HG03064 (cell line): ENCODE measurements at regions not wholly inside any gene's neighbourhood (a gene's known extent, or its start where the extent isn't known, plus 50 kb on each side); places are given as distances from the start of the nearest gene placed in this dataset.

ENCODE experiments used
- ATAC-seq: cut with Tn5 transposase; IDR thresholded peaks from one replicate; pipeline ENCODE4 v1.9.1; 2021; ENCODE audit warnings: low read depth; ENCODE audit not compliant: unreplicated experiment

- ATAC-seq: peak; percentile 42
Measured at GRCh38 chr13:40389081-40389641, 277.3 kb downstream of the FOXO1 start.

- ATAC-seq: no peak
Measured at GRCh38 chr13:40390401-40390916, 276.0 kb downstream of the FOXO1 start.

GRCh38 chr13:40391788-40392187, 274.7 kb downstream of the FOXO1 start:
- no peak for ATAC-seq

GRCh38 chr13:40394304-40394985, 272.0 kb downstream of the FOXO1 start:
- ATAC-seq: no peak

- no peak for ATAC-seq
Measured at GRCh38 chr13:40398065-40398464, 268.4 kb downstream of the FOXO1 start.

- no peak for ATAC-seq
Measured at GRCh38 chr13:40399756-40400155, 266.7 kb downstream of the FOXO1 start.

GRCh38 chr13:40401911-40402776, 264.3 kb downstream of the FOXO1 start:
- ATAC-seq: peak; percentile 88

- no peak for ATAC-seq
Measured at GRCh38 chr13:40402931-40403431, 263.5 kb downstream of the FOXO1 start.

GRCh38 chr13:40403509-40404241, 262.8 kb downstream of the FOXO1 start:
- ATAC-seq: no peak

- ATAC-seq: no peak
Measured at GRCh38 chr13:40404407-40404806, 262.0 kb downstream of the FOXO1 start.

GRCh38 chr13:40404967-40405716, 261.3 kb downstream of the FOXO1 start:
- ATAC-seq: no peak

- no peak for ATAC-seq
Measured at GRCh38 chr13:40406405-40407120, 259.9 kb downstream of the FOXO1 start.

GRCh38 chr13:40407567-40407966, 258.9 kb downstream of the FOXO1 start:
- ATAC-seq: no peak

GRCh38 chr13:40408602-40409001, 257.8 kb downstream of the FOXO1 start:
- ATAC-seq: no peak

- no peak for ATAC-seq
Measured at GRCh38 chr13:40409278-40409677, 257.2 kb downstream of the FOXO1 start.

GRCh38 chr13:40410315-40410714, 256.1 kb downstream of the FOXO1 start:
- no peak for ATAC-seq

GRCh38 chr13:40420160-40420740, 246.2 kb downstream of the FOXO1 start:
- ATAC-seq: no peak

GRCh38 chr13:40422588-40423235, 243.7 kb downstream of the FOXO1 start:
- no peak for ATAC-seq
